ENCODE measurements at regions not wholly inside any gene's neighbourhood (a gene's known extent, or its start where the extent isn't known, plus 50 kb on each side); places are given as distances from the start of the nearest gene placed in this dataset.

GRCh38 chr2:64274399-64275173, 130.4 kb upstream of the PELI1 start:
- no peak for ATAC-seq (ENCODE audit: insufficient read depth, low FRiP score)
- H3K4me1 ChIP-seq (ENCODE audit: control insufficient read depth in 5 of 5, insufficient read depth in 5 of 5, low read length in 5 of 5) = peaks cover 10 to 19% (median 12%) of the 10 kb centered on the region in 5 donors
- no peak overlapping the region for H3K4me3 ChIP-seq
- H3K27me3 ChIP-seq (ENCODE audit: control insufficient read depth in 3 of 3, insufficient read depth in 3 of 3, low read length in 2 of 3) = no peaks in the 10 kb centered on the region
- H3K27ac ChIP-seq (ENCODE audit: low read depth in 1 of 2, low read length in 1 of 2) = peak overlapping the region in 1 of 2 donors; percentile 91
- no peak for DNase-seq
- peaks cover 0 to 4% (median 0%) of the 10 kb centered on the region in 4 donors for H3K9me3 ChIP-seq (ENCODE audit: control insufficient read depth in 4 of 4, insufficient read depth in 3 of 4, low read length in 3 of 4)
- TF ChIP-seq, protein P1, sequence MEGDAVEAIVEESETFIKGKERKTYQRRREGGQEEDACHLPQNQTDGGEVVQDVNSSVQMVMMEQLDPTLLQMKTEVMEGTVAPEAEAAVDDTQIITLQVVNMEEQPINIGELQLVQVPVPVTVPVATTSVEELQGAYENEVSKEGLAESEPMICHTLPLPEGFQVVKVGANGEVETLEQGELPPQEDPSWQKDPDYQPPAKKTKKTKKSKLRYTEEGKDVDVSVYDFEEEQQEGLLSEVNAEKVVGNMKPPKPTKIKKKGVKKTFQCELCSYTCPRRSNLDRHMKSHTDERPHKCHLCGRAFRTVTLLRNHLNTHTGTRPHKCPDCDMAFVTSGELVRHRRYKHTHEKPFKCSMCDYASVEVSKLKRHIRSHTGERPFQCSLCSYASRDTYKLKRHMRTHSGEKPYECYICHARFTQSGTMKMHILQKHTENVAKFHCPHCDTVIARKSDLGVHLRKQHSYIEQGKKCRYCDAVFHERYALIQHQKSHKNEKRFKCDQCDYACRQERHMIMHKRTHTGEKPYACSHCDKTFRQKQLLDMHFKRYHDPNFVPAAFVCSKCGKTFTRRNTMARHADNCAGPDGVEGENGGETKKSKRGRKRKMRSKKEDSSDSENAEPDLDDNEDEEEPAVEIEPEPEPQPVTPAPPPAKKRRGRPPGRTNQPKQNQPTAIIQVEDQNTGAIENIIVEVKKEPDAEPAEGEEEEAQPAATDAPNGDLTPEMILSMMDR (IDR thresholded peaks at IDR 0.05; ENCODE audit: control extremely low read depth, extremely low read depth) = no peak
- H3K36me3 ChIP-seq (ENCODE audit: control insufficient read depth in 4 of 4, insufficient read depth in 4 of 4, low read length in 4 of 4) = no peaks in the 10 kb centered on the region
- H3K9ac ChIP-seq (ENCODE audit: insufficient read depth in 1 of 2, low read length in 2 of 2) = no peak overlapping the region
- 52 to 61% methylated on average over 2 of the region's 2 CpGs for WGBS, 2 donors

- no peaks in the 10 kb centered on the region for H3K27me3 ChIP-seq (ENCODE audit: control insufficient read depth in 3 of 3, insufficient read depth in 3 of 3, low read length in 2 of 3)
- H3K4me1 ChIP-seq (ENCODE audit: control insufficient read depth in 5 of 5, insufficient read depth in 5 of 5, low read length in 5 of 5) = peaks cover 10 to 19% (median 12%) of the 10 kb centered on the region in 5 donors
- H3K36me3 ChIP-seq (ENCODE audit: control insufficient read depth in 4 of 4, insufficient read depth in 4 of 4, low read length in 4 of 4) = no peaks in the 10 kb centered on the region
- H3K9ac ChIP-seq (ENCODE audit: insufficient read depth in 1 of 2, low read length in 2 of 2) = no peak overlapping the region
- DNase-seq (no peak), ATAC-seq (ENCODE audit: insufficient read depth, low FRiP score) (no peak)
- no peak overlapping the region for H3K27ac ChIP-seq (ENCODE audit: low read depth in 1 of 2, low read length in 1 of 2)
- no peak overlapping the region for H3K4me3 ChIP-seq
- TF ChIP-seq, protein P1 (IDR thresholded peaks at IDR 0.05; ENCODE audit: control extremely low read depth, extremely low read depth) = no peak
- peaks cover 0 to 4% (median 0%) of the 10 kb centered on the region in 4 donors for H3K9me3 ChIP-seq (ENCODE audit: control insufficient read depth in 4 of 4, insufficient read depth in 3 of 4, low read length in 3 of 4)
Measured at GRCh38 chr2:64275174-64275466, 130.9 kb upstream of the PELI1 start.

DNA sequence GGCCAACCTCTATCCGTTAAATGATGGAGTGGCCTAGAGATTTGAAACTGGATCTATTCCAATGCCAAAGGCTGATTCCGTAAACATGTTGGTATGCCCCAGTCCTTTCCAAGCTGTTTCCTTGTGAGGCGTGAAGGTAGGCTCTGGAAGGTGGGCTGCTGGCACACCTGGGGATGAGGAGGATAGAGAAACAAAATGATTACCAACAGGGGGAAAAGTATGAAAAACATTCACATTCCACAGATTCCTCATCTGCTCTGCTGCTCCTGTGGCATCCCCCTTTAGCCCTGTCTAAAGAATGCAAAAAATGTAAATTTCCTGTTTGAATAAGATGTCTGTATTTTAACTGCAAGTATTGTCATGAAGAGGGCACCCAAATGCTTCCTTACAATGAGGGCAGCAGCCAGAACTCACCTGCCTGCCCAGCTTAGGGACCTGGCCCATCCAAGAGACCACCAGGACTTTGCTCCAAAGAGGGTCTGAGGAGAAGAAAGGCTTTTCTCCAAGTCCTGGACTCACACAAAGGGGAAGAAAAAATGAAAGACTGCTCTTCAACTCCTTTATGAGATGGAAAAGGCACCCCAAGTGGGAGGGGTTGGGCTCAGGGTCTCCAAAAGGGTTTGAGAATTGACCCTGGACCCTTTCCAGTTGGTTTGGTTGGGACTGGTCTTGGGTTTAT, 132.3 kb upstream of the PELI1 start:
- Histone ChIP-seq H3K9ac (ENCODE audit: insufficient read depth in 1 of 2, low read length in 2 of 2) (no peak overlapping the region), H3K4me3 (no peak overlapping the region), H3K27ac (ENCODE audit: low read depth in 1 of 2, low read length in 1 of 2) (peak overlapping the region in 1 of 2 donors; percentile 7), H3K4me1 (ENCODE audit: control insufficient read depth in 5 of 5, insufficient read depth in 5 of 5, low read length in 5 of 5) (peaks cover 10 to 19% (median 12%) of the 10 kb centered on the region in 5 donors), H3K36me3 (ENCODE audit: control insufficient read depth in 4 of 4, insufficient read depth in 4 of 4, low read length in 4 of 4) (no peaks in the 10 kb centered on the region), H3K9me3 (ENCODE audit: control insufficient read depth in 4 of 4, insufficient read depth in 3 of 4, low read length in 3 of 4) (no peaks in the 10 kb centered on the region), H3K27me3 (ENCODE audit: control insufficient read depth in 3 of 3, insufficient read depth in 3 of 3, low read length in 2 of 3) (no peaks in the 10 kb centered on the region)
- no peak for ATAC-seq (ENCODE audit: insufficient read depth, low FRiP score)
- no peak for DNase-seq
- TF ChIP-seq, protein P1 (IDR thresholded peaks at IDR 0.05; ENCODE audit: control extremely low read depth, extremely low read depth) = no peak
- WGBS, 2 donors = 89 to 91% methylated on average over 3 of the region's 3 CpGs
